HPDE6-E6E7 (cell line): ENCODE measurements at regions not wholly inside any gene's neighbourhood (a gene's known extent, or its start where the extent isn't known, plus 50 kb on each side); places are given as distances from the start of the nearest gene placed in this dataset.

ENCODE experiments used
- DNase-seq: peaks from one replicate; pipeline ENCODE4 v3.0.0; 2011; ENCODE audit warnings: missing footprints; ENCODE audit errors: extremely low spot score

GRCh38 chr7:41536122-41536872 is 166.6 kb downstream of the INHBA start:
- DNase-seq, result no peak

GRCh38 chr7:41529831-41530230 is 173.1 kb downstream of the INHBA start:
- DNase-seq, result no peak

- DNase-seq, result no peak
Measured at GRCh38 chr7:41524876-41525275, 178.0 kb downstream of the INHBA start.

GRCh38 chr7:41520445-41520844 is 182.4 kb downstream of the INHBA start:
- no peak for DNase-seq

GRCh38 chr7:41517771-41518170 is 185.1 kb downstream of the INHBA start:
- DNase-seq, result no peak

- no peak for DNase-seq
Measured at GRCh38 chr7:41508755-41509154, 194.1 kb downstream of the INHBA start.

- DNase-seq, result no peak
Measured at GRCh38 chr7:41507686-41508268, 195.1 kb downstream of the INHBA start.

- no peak for DNase-seq
Measured at GRCh38 chr7:41504214-41504980, 198.5 kb downstream of the INHBA start.

- no peak for DNase-seq
Measured at GRCh38 chr7:41503438-41503837, 199.5 kb downstream of the INHBA start.

GRCh38 chr7:41501466-41501865 is 201.4 kb downstream of the INHBA start:
- DNase-seq, result no peak

GRCh38 chr7:41501006-41501405 is 201.9 kb downstream of the INHBA start:
- DNase-seq, result no peak

- DNase-seq, result no peak
Measured at GRCh38 chr7:41492603-41493002, 210.3 kb downstream of the INHBA start.

- no peak for DNase-seq
Measured at GRCh38 chr7:41491883-41492471, 210.9 kb downstream of the INHBA start.

GRCh38 chr7:41491308-41491707 is 211.6 kb downstream of the INHBA start:
- no peak for DNase-seq

GRCh38 chr7:41489885-41490284 is 213.0 kb downstream of the INHBA start:
- no peak for DNase-seq

- DNase-seq, result no peak
Measured at GRCh38 chr7:41487229-41487940, 215.5 kb downstream of the INHBA start.

GRCh38 chr7:41481353-41481752 is 221.5 kb downstream of the INHBA start:
- no peak for DNase-seq

- no peak for DNase-seq
Measured at GRCh38 chr7:41478187-41478586, 224.7 kb downstream of the INHBA start.

GRCh38 chr7:41476460-41476803 is 226.5 kb downstream of the INHBA start:
- DNase-seq, result no peak

- no peak for DNase-seq
Measured at GRCh38 chr7:41475801-41476459, 227.0 kb downstream of the INHBA start.

GRCh38 chr7:41472427-41473125 is 230.3 kb downstream of the INHBA start:
- no peak for DNase-seq
